DND-41 (cell line): ENCODE measurements at regions not wholly inside any gene's neighbourhood (a gene's known extent, or its start where the extent isn't known, plus 50 kb on each side); places are given as distances from the start of the nearest gene placed in this dataset.

ENCODE experiments used
- CTCF ChIP-seq: IDR thresholded peaks from 2 replicates; pipeline ENCODE4 v1.5.1; 2012; ENCODE audit warnings: borderline replicate concordance, low read length, moderate library complexity, mild to moderate bottlenecking; ENCODE audit not compliant: poor library complexity, severe bottlenecking; ENCODE audit errors: extremely low read depth
- EZH2 ChIP-seq: IDR thresholded peaks from 3 replicates; pipeline ENCODE4 v1.6.1; 2012; ENCODE audit warnings: borderline replicate concordance, low read depth, mild to moderate bottlenecking, moderate library complexity, low read length, inconsistent platforms; ENCODE audit not compliant: severe bottlenecking

- no peak for TF ChIP-seq EZH2
- no peak for TF ChIP-seq CTCF
These were observed 53.5 kb upstream of the ABL1 start for GRCh38 chr9:130781569-130781968.
